ENCODE measurements at regions not wholly inside any gene's neighbourhood (a gene's known extent, or its start where the extent isn't known, plus 50 kb on each side); places are given as distances from the start of the nearest gene placed in this dataset.

DNA sequence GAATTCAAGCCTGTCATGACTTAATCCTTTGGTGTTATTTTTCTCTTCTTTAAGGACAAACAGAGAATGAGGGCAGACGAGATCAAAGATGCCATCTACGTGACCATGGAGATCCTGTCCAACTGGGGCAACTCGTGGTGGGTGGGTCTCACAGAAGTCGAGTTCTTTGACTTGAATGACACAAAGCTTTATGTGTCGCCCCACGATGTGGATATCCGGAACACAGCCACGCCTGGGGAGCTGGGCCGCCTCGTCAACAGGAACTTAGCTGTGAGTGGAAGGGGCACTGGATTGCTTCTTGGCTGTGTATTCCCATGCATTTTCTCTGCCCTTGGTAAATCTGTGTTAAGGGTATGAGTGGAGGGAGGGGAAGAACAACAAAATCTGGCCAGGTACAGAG, 158.7 kb downstream of the KATNIP start:
- H3K4me3 ChIP-seq (ENCODE audit: low read depth, low read length) = no peak overlapping the region
- TF ChIP-seq, protein P1, sequence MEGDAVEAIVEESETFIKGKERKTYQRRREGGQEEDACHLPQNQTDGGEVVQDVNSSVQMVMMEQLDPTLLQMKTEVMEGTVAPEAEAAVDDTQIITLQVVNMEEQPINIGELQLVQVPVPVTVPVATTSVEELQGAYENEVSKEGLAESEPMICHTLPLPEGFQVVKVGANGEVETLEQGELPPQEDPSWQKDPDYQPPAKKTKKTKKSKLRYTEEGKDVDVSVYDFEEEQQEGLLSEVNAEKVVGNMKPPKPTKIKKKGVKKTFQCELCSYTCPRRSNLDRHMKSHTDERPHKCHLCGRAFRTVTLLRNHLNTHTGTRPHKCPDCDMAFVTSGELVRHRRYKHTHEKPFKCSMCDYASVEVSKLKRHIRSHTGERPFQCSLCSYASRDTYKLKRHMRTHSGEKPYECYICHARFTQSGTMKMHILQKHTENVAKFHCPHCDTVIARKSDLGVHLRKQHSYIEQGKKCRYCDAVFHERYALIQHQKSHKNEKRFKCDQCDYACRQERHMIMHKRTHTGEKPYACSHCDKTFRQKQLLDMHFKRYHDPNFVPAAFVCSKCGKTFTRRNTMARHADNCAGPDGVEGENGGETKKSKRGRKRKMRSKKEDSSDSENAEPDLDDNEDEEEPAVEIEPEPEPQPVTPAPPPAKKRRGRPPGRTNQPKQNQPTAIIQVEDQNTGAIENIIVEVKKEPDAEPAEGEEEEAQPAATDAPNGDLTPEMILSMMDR (conservative IDR thresholded peaks at IDR 0.05; ENCODE audit: low read depth, low read length) = no peak
- DNase-seq (ENCODE audit: low read depth) = no peak

DNA sequence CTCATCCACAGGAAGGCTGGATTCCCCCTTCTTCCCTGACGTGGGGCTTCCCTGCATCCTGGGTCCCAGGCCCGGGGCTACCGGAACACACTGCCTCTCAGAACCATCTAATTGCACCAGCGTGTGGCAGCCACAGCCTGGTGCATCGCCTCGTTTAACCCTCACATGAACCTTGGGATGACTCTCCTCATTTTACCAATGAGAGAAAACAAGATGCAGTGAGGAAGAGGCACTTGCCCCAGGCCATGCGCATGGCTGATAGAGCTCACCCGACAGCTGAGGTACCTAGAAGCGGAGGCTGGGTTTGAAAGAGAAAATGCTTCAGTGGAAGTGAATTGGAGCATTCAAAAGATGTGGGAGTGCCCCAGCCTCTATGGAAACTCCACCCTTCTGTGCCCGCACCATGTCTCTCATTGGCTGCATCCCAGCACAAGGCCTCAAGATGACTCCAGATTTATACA, 162.3 kb downstream of the KATNIP start:
- H3K4me3 ChIP-seq (ENCODE audit: low read depth, low read length) = no peak overlapping the region
- DNase-seq (ENCODE audit: low read depth) = no peak
- TF ChIP-seq, protein P1 (conservative IDR thresholded peaks at IDR 0.05; ENCODE audit: low read depth, low read length) = no peak

DNA sequence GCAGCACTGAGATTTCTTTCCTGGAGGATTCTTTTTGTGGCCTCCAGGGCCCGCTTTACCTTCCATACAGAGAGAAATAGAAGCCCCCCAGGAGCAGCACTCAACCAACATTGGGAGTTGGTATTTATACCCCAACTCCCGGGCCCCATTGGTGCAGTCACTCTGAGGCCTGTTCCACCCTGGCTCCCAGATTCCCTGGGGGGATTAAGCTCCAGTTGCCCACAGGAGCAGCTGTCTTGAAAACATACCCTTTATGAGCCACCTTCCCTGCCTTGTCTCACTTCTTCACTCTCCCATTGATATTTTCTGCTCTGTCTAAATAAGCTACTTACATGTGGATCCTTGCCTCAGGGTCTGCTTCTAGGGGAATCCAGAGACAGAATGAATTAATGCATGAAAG, 167.8 kb downstream of the KATNIP start:
- H3K4me3 ChIP-seq (ENCODE audit: low read depth, low read length) = no peak overlapping the region
- TF ChIP-seq, protein P1 (conservative IDR thresholded peaks at IDR 0.05; ENCODE audit: low read depth, low read length) = no peak
- DNase-seq (ENCODE audit: low read depth) = no peak

DNA sequence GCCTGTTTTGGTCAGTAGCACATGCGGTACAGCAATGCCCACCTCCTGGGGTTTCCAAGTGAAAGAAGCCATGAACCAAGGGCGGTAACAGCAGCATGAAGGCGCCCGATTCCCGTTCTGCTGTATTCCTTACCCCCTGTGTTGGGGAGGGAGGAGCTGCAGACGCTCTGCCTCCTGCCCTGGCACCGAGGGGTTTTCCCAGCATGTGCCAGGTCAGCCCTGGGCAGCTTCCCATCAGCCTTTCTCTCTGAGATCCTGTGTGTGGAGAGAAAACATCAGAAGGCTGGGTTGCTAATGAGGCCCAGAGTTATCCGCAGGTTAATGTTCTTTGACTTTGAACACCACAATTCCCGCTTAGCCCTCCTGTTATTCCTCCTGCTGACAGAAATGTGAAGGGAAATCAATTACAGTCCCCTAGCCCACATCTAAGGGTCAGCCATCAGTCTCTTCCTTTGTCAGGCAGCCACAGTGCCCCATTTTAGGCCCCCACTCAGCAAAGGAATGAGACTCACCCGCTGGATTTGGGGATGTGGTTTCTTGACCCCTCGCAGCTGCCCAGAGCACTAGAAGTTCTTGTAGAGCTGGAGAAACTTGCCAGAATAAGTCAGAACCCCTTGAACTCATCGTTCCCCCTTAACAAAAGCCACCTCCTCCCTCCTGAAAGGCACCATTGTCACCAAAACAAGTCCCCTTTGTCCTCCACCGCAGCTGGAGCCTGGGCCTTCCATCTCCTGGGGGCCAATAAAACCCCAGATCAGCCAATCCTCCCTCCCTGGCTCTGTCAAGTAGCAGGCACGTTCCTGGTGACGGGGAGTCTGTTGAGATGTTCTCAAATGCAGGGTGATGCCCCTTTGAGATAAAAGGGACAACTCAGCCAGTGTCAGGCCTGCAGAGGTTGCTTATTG, 168.5 kb downstream of the KATNIP start:
- H3K4me3 ChIP-seq (ENCODE audit: low read depth, low read length) = no peak overlapping the region
- TF ChIP-seq, protein P1 (conservative IDR thresholded peaks at IDR 0.05; ENCODE audit: low read depth, low read length) = no peak
- no peak for DNase-seq (ENCODE audit: low read depth)

DNA sequence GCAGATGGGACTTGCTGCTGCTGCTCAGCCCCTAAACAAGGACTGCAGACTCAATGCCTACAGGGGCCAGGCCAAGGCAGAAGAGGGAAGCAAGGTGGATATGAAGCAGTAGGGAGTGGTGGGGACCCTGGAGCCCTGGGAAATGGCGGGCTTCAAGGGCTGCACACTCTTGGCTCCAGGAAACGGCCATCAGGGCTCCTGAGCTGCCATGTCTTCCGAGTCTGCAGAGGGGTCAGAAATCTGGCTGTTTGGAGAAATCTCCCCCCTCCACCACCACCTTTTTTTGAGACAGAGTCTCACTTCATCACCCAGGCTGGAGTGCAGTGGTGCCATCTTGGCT, 169.1 kb downstream of the KATNIP start:
- no peak for DNase-seq (ENCODE audit: low read depth)
- no peak overlapping the region for H3K4me3 ChIP-seq (ENCODE audit: low read depth, low read length)
- TF ChIP-seq, protein P1 (conservative IDR thresholded peaks at IDR 0.05; ENCODE audit: low read depth, low read length) = no peak

DNA sequence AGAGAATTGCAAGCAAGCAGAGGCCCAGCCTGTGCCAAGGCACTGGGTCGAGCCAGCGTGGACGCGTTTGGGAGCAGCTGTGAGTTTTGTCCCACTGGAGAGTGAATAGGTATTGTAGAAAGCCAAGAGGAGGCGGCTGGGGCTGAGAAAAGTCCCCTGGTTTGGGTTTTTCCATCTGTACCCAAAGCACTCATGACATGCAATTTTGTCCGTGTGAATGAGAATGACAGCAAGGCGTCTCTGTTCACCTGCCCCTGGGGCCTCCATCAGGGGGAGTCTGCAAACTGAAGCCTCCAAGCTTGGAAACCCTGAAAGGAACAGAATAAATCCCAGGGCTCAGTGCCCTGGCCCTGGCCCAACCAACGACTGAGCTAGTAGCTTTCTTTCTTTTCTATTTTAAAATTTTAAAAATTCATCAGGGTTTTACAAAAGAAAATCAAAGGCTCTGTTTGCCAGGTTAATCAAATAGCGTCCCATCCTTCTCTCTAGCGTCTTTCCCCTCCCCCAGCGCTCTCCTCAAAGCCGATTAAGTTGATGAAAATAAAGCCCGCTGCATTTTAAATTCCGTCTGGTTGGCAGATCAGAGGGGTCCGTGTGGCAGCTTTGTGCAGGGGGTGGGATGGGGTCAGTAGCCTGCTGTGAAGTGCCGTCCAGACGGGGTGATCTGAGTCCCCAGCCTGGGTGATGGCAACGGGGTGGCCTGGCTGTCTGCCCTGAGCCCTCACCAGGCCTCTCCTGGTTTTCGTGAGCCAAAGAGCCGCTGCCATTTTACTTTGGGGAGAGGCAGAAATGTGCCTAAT, 171.0 kb downstream of the KATNIP start:
- H3K4me3 ChIP-seq (ENCODE audit: low read depth, low read length) = no peak overlapping the region
- TF ChIP-seq, protein P1 (conservative IDR thresholded peaks at IDR 0.05; ENCODE audit: low read depth, low read length) = no peak
- DNase-seq (ENCODE audit: low read depth) = no peak

Measured in epithelial cell of proximal tubule (primary cell).